WI38 (cell line): ENCODE measurements at regions not wholly inside any gene's neighbourhood (a gene's known extent, or its start where the extent isn't known, plus 50 kb on each side); places are given as distances from the start of the nearest gene placed in this dataset.
"Not testable (repeated sequence)": the region's sequence is repeated elsewhere in the genome, so short reads cannot be mapped to it uniquely, and the experiment has no call there.

Experiments
- H3K4me3 ChIP-seq: 2 replicates; pipeline ENCODE4 v1.5.1; 2011; ENCODE audit warnings: low read depth, mild to moderate bottlenecking, control low read depth, low read length
- CTCF ChIP-seq: IDR thresholded peaks from 2 replicates; pipeline ENCODE4 v1.5.1; 2012; ENCODE audit warnings: low read depth, mild to moderate bottlenecking, control low read depth, low read length

DNA sequence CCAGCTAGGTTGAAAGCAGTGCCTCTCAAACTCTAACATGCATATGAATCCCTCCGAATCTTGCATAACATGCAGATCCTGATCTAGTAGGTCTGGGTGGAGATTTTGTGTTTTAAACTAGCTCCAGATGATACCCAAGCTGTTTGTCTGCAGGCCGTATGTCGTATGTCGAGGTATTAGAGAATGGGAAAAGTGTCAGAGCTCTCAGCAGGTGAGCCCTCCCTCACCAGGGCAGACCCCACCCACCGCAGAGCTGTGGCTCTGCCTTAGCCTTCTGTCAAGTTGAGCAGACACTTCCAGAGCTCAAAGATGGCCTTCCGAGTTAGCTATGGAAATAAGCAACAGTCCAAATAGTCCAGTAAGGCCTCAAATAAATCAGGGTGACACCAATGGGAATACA, 83.2 kb upstream of the MAP3K1 start:
- TF ChIP-seq CTCF, result no peak
- no peak overlapping the region for H3K4me3 ChIP-seq

DNA sequence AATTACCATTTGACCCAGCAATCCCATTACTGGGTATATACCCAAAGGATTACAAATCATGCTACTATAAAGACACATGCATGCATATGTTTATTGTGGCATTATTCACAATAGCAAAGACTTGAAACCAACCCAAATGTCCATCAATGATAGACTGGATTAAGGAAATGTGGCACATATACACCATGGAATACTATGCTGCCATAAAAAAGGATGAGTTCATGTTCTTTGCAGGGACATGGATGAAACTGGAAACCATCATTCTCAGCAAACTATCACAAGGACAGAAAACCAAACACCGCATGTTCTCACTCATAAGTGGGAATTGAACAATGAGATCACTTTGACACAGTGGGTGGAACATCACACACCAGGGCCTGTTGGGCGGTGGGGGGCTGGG, 83.9 kb upstream of the MAP3K1 start:
- H3K4me3 ChIP-seq, result not testable (repeated sequence)

DNA sequence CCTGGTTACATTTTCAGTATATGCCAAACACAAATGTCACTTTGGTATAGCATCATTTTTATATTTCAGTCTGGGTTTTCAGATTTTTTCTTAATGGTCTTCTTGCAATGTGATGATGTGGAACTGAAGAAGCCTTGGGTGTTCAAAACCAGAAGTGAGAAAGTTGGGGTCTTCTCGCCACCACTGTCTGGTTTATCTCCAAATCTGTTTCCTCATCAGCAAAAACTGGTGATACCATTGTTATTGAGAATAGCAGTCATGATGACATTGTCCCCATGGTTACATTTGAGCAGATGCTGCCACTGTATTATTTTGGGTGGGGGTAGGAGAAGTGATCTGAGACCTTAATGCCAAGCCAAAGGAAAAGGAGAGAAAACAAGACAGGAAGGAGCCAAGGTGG, 85.9 kb upstream of the MAP3K1 start:
- no peak for TF ChIP-seq CTCF
- H3K4me3 ChIP-seq, result no peak overlapping the region

- TF ChIP-seq CTCF, result no peak
- no peak overlapping the region for H3K4me3 ChIP-seq
These were observed 89.5 kb upstream of the MAP3K1 start for GRCh38 chr5:56725711-56726411.

- H3K4me3 ChIP-seq, result not testable (repeated sequence)
These were observed 90.5 kb upstream of the MAP3K1 start for GRCh38 chr5:56724857-56725256.

GRCh38 chr5:56722317-56722716, 93.0 kb upstream of the MAP3K1 start:
- no peak for TF ChIP-seq CTCF
- no peak overlapping the region for H3K4me3 ChIP-seq

- TF ChIP-seq CTCF, result no peak
- no peak overlapping the region for H3K4me3 ChIP-seq
These were observed 97.9 kb upstream of the MAP3K1 start for GRCh38 chr5:56717253-56717987.

DNA sequence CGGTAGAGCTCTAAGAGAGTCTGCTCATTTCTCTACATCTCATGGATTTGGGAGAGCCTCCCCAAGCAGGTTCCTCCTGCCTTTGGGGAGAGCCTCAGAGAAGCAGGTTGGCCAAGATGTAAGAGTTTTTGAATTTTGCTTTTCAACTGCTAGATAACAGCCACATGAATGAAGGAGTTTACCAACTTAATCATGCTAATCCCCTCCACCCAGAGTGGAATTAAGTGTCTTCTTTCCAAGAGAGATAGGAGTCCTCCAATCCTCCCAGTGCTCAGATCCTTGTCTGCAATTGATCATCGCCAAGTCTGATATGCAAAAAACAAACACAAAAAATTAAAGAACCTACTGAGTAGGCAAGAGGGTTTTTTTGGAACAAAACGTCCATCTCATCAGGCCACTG, 99.4 kb upstream of the MAP3K1 start:
- no peak for TF ChIP-seq CTCF

More for the DNA sequence above, 99.4 kb upstream of the MAP3K1 start:
- H3K4me3 ChIP-seq, result no peak overlapping the region
